ENCODE measurements at regions not wholly inside any gene's neighbourhood (a gene's known extent, or its start where the extent isn't known, plus 50 kb on each side); places are given as distances from the start of the nearest gene placed in this dataset.

DNA sequence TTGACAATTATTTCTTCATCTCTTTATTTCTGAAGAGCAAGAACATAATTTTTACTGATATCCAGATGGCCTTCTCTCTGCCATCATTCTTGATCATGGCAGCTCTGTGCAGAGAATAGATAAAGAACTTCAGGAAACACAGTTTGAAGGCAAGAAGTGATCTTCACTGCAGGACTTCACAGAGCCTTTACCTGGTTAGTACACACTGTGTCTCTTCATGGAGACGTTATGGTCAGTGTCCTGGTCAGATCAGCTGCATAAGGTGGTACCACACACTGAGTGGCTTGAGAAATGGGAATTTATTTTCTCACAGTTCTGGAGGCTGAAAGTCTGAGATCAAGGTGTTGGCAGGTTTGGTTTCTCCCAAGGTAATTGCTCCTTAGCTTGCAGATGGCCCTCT lies 129.5 kb downstream of the UTP18 start:
- DNase-seq (ENCODE audit: low read depth) = no peak

DNA sequence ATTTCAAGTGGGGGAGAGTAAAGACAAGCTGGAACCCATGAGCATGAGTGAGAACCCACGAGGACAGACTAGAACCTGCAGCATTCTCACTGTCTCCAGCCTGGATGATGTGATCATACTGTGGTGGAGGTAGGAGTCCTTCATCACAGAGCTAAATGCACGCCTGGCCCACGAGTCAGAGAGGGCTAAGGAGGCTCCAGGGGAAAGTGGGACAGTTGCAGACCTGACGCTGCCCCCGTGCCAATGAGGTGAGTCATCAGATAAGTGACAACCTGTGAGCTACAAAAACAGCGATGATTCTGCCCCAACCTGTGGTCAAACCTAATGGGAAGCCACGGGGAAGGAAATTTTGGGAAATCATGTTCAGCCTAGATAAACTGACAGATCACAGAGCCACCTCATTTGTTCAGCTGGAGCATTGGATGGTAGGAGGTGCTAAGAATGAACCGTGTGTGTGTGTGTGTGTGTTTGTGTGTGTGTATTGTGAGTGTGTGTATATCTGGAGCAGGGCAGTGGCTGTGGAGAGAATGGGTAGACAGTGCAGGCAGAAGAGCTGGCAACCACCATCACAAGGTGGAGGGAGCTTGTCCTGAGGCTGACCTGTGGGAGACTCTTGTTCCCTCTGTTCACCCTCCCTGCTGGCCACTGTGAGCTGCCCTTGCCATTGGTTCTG lies 131.8 kb downstream of the UTP18 start:
- DNase-seq (ENCODE audit: low read depth) = no peak

DNA sequence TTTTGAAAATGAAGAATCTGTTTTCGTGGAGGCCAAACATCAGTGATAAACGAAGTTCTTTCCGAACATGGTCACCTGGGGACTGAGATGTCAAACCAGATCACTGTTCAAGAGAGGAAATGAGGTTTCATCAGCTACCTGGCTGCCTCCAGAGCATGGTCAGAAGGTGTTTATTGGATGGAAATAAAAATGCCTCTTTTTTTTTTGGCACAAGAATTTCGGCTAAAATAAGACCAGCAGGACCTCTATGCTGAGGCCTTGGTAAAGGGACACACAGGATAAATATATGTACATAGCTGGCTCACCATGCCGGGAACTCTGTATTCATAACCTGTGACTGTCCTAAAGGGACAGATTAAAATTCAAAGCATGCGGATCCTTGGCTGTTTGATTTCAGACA lies 135.3 kb downstream of the UTP18 start:
- no peak for DNase-seq (ENCODE audit: low read depth)

DNA sequence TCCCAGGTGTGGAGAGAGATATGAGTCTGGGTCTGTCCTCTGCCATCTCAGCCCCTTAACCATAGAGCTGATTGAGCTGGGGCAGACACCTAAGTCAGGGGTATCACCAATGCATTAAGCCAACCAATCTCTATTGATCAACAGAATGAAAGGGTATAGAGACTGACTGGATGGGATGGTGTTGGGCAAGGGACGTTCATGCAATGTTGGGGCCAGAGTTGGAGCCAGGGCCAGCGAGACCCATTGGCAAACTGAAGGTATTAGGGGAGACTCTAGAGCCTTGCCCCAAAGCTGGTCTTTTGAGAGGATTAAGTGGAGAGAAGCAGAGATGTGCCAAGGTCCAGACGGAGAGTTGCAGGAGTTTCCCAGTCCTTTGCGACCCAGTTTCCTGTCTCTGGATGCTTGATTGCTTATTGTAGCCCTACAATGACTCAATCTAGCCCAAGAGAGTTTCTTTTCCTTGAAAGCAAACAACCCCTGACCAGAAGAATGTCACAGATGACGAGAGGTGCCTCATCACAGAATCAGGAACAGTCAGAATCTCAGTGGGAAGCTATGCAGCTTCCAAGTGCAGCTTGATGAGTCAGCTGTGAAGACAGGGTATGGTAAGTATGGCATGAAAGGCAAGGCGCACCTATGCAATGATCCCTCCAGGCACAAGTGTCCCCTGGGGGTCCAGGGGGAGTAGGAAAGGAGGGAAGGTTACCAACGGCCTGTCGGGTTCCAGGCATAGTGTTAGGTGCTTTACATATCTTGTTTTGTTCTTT lies 137.2 kb downstream of the UTP18 start:
- no peak for DNase-seq (ENCODE audit: low read depth)

DNA sequence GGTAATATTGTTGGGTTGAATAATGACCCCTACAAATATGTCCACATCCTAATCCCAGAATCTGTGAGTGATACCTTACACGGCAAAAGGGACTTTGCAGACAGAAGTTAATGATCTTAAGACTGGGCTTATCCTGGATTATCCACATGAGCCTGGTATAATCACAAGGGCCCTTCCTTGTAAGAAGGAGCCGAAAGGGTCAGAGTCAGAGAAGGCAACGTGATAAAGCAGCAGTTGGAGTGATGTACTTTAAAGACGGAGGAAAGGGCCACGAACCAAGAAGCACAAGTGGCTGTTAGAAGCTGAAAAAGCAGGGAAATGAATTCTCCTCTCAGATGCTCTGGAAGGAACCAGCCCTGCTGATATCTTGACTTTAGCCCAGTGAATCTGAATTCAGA lies 137.8 kb downstream of the UTP18 start:
- DNase-seq (ENCODE audit: low read depth) = no peak

DNA sequence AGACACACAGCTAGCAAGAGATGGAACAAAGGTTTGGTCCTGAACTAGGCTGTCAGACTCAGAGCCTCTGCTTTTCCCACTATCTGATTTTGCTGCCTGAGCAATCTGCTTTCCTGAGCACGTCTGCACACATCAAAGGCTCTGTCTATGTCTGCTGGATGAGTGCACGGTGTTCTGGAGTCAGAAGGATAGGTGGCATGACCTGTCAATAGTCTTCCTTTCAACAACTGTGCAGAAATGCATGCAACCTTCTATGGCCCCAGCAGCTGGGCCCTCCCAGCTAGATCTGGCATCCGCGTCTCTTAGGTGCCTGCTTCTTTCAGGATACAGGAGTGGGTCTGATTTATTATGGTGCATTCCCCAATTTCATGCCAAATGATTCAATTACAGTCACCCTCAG lies 138.3 kb downstream of the UTP18 start:
- no peak for DNase-seq (ENCODE audit: low read depth)

DNA sequence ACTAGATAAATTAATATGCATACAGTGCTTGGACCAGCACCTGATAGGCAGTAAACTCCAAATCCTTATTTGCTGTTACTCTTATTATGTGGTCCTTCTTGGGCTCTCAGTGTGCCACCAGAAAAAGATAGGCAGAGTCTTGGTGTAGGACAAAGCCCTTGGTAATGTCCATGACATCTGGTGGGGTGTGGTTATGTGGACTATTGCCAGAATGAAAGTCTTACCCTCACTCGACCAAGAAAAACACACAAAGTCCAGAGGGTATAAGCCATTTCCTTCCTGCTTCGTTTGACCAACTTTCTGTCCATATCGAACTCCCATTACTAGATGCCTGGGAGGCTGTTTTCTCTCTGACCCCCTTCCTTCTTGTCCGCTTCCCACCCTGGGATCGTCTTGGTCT lies 140.9 kb downstream of the UTP18 start:
- DNase-seq (ENCODE audit: low read depth) = no peak

DNA sequence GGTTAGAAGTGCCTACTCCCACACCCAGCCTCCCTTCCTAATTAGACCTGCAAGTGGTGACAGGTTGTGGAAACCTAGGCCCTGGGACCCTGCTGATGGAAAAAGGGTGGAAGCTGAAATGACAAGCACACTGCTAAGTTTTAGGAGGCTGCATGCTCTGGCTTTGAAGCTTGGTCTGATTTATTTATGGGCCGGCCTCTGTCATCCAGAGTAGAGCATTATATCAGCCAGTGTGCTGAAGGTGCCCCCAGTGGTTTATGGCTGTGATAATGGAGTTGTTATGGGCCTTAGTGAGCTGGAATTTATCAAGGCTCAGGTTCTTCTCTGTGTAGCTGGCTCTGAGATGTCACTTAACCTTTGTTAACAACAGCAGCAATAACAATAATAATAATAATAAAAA lies 142.6 kb downstream of the UTP18 start:
- DNase-seq (ENCODE audit: low read depth) = no peak

DNA sequence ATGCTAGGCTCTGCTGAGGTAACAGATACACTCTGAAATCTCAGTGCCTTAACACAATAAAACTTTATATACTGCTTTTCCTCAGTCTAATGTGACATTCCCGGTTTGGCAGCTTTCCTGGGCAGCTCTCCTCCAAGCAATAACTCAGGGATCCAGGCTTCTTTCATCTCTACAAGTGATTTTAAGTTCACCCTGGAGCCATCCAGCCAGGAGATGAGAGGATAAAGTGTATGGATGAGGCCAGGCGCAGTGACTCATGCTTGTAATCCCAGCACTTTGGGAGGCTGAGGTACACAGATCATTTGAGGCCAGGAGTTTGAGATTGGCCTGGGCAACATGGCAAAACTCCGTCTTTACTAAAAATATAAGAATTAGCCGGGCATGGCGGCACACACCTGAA lies 147.2 kb downstream of the UTP18 start:
- no peak for DNase-seq (ENCODE audit: low read depth)

DNA sequence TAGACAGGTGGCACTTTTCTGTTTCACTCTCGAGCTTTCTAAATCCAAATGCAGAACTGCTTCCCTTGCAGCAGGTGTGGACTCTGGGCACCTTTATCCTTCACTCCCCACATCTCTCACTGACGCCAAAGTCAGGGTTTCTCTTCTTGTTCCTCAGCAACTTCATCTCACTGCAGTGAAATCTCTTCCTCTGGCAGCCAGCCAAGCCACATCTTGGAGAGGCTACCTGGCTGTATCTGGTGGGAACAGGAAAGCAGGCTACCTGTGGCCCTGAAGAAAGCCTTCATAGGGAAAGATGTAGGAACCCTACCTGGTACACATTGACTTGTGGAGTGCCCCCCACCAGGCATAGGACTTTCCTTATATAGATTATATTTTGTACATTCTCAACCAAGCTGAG lies 159.1 kb downstream of the UTP18 start:
- no peak for DNase-seq (ENCODE audit: low read depth)

DNA sequence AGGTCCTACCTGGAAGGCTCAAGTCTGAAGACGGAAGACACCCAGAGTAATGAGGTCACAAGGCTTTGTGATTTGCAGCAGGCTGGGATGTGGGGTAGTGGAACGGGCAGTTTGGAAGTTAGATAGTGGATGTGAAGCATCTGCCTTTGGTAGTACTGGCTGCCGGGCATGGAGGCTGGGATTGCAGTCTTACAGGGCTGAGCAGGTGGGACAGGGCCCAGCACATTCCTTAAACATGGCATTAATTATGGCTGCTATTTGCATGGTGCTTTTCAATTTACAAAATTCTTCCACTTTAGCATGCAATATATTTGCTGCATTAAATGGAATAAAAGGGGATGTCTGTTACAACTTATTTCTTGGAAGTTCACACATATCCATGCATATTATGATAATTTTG lies 161.2 kb downstream of the UTP18 start:
- DNase-seq (ENCODE audit: low read depth) = no peak

DNA sequence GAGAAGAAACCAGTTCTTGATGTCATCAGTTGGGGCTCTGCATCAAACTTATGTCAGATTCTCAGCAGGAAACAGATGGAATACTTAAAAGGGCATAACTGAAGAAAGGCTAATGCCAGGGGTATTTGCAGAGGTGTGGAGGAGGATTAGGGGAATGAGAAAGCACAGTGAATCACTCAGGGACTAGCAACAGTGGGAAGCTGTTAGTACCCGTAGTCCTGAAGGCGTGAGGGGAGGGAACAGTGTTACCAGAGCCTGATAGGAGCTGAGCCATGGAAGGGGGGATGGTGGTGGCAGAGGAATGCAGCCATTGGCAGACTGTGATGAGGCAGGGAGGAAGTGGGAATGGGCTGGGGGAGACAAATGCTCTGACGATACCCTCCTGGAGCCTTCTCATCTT lies 162.3 kb downstream of the UTP18 start:
- DNase-seq (ENCODE audit: low read depth) = no peak

DNA sequence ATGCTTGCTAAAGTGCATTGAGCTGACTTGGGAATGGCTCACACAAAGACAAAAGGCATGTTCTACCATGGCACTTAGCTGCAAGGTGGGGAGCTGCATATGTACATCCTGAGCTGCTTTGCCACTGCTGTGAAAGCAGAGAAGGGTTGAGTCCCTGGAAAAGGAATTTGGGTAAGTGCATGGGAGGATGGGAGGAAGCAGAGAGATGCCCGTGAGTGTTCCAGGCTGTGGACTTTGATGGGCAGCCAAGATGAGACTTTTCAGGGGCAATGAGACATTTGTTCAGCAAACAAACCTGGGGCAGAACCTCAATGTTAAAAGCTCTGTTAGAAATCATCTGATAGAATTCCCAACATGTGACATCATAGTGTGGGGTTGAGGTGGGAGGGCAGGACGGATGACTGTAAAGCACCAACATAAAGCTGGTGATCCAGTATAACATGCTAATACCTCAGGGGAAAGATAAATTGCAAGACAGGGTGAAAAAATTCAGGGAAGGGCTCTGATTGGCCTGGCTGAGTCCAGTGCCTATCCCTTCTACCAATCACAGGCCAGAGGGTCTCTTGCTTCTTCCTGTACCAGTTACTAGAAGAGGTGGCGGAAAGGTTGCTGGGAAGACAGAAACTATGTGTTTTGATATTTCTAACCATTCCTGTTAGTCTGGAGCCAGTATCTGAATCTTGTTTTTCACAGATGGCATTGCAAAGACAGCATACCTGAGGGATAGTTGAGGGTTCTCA lies 163.2 kb downstream of the UTP18 start:
- no peak for DNase-seq (ENCODE audit: low read depth)

DNA sequence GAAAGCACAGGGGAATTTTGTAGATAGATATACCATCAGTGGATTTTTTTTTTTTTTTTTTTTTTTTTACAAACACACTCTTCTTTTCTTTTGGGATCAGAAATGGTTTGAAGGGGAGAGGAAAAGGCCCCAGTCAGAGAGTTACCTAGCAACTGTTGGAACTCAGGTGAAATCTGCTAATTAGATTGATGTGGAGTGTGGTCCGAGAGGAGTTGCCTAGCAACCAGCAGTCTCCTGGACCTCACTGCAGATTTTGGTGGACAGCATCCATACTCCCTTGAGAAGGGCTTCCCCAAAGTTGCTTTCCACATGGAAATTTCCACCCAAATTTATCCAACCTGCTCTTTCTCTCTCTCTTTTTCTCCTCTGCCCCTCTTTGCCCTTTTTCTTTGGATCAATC lies 165.4 kb downstream of the UTP18 start:
- no peak for DNase-seq (ENCODE audit: low read depth)

DNA sequence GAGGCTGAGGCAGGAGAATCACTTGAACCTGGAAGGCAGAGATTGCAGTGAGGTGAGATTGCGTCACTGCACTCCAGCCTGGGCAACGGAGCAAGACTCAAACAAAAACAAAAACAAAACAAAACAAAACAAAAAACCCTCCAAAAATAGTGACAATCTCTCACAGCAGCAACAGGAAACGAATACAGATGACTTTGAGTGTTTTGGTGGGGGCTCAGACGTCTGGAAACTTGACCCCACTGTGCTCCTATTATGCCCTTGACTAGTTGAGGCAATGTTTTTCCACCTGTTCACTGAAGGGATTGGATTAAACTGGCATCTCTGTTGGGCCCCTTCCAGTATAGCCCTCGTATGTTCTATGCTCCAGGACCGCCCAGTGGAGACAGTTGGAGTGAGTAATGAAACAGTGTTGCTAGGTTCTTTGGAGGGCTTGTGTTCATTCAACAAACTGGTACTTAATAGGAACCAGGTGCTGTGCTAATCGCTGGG lies 167.0 kb downstream of the UTP18 start:
- no peak for DNase-seq (ENCODE audit: low read depth)

DNA sequence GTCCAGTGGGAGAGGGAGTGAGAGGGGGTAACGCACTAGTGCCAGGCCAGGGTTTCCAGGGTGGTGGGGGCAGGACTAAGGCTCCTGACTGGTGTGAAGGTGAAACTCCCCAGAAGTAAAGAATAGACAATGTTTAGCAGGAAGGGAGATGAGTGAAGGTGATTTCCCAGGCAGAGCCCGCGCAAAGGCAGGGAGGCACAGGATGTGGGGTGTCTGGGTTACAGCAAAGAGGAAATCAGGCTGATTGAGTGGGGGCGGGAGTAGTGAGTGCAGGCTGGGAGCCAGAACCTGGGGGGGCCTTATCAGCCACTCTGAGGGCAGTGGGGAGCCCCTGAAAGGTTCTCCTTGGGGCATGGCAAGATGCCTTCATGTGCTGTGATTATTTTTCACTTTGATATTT lies 167.5 kb downstream of the UTP18 start:
- no peak for DNase-seq (ENCODE audit: low read depth)

DNA sequence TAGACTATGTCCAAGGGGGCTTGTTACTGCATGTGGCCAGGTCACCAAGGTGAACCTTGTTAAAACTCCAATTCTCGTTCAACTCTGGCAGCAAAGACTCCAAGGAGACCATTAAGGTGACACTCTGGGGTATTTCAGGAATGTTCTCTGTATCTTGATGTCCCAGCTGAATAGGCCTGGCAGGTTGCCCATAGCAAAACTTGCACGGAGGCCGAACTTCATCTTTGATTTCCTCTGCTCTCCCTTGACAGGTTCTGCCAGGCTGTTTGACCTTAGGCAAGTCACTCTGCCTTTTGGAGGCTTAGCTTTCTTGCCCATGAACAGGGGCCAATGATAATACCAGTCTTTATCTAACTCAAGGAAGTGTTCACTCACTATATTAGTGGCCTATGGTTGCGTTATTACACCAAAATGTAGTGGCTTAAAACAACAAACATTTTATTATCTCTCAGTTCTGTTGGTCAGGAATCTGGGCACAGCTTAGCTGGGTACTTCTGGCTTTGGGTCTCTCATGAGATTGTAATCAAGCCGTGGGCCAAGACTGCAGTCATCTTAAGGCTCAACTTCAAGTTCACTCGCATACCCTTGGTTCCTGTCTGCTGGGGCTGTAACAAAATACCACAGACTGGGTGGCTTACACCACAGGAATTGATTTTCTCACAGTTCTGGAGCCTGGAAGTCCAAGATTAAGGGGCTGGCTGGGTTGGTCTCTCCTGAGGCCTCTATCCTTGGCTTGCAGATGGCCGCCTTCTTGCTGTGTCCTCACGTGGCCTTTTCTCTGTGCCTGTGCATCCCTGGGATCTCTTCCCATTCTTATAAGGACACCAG lies 168.5 kb downstream of the UTP18 start:
- DNase-seq (ENCODE audit: low read depth) = peak; percentile 22

DNA sequence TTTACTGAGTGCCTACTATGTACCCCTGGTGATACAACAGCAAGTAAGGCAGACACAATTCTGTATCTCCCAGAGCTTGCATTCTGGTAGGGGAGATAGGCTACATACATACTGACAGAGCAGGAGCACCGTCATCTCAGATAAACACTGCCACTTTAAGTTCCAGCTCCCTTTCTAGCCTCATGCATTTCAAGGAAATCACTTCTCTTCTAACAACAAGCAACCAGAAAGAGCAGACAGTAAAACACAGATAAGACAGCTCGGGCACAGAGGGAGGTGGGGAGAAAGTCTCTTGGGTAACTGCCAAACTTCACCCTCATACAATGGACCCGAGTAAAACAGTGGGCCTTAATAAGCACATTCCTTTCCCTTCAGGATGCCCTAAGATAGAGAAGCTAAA lies 169.6 kb downstream of the UTP18 start:
- DNase-seq (ENCODE audit: low read depth) = peak; percentile 33

DNA sequence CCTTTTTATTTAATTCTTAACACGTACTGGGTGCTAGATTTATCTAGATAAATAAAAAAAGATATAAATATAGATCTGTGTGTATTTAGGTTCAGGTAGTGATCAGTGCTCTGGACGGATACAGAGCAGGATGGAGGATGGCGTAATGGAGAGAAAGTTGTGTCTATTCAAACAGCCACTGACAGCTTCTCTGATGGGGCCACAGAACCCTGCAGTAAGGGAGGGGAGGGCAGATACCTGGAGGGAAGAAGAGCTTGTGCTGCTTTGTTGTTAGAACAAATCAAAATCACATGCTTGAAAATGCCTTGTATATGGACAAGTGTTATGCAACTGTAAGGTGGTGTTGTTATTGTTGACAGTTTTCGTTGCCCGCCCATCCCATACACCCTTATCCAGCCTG lies 170.2 kb downstream of the UTP18 start:
- no peak for DNase-seq (ENCODE audit: low read depth)

DNA sequence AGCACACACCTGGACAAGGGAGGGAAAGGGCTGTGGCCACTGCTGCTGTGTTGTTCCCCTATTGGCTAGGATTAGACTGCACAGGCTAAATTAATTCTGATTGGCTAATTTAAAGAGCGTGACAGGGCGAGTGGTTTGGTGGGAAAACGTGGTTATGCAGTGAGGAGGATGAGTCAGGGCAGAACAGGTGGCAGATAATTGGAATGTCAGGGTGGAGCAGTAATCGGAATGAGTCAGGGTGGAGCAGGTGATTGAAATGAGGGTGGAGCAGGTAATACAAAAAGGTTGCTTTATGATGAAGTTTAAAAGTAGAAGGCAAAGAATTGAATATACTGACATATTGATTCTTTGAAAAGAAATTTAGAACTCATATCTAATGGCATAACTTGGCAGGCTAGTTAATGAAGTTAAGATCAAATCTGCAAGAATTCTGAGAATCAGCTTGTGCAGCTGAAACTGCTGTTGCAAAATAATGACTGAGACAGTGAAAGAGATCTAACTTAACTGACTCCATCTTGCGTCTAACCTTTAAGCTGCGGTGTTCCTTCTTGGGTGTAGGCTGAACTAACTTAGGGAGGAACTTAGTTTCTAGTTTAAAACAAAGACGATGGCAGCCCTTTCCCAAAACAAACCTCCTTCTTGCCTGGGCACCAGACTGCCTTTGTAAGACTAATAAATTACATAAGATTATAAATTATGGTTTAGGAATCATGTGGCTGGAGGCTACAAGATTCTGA lies 174.3 kb downstream of the UTP18 start:
- DNase-seq (ENCODE audit: low read depth) = no peak

DNA sequence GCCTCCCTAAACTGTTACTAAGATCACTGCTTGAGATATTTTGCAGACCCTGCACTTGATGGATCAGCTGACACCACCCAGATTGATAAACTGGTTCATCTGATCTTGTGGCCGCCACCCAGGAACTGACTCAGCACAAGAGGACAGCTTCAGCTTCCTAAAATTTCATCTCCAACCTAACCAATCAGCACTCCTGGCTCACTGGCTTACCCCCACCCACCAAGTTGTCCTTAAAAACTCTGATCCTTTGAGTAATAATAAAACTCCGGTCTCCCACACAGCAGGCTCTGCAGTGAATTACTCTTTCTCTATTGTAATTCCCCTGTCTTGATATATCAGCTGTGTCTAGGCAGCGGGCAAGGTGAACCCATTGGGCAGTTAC lies 174.8 kb downstream of the UTP18 start:
- no peak for DNase-seq (ENCODE audit: low read depth)
